PC-3 (cell line): ENCODE measurements at regions not wholly inside any gene's neighbourhood (a gene's known extent, or its start where the extent isn't known, plus 50 kb on each side); places are given as distances from the start of the nearest gene placed in this dataset.

Experiments used
- ATAC-seq: fragments of 200-7000 bp; cut with Tn5 transposase; 2 replicates; pipeline ENCODE4 v1.9.1; 2020; ENCODE audit warnings: mild to moderate bottlenecking, moderate library complexity
- BruUV-seq: library from RNA; stranded (reverse); fragments of 400-500 nt; replicated peaks from 2 replicates; lab custom pipeline; 2021; lab: Mats Ljungman, UMichigan
- CTCF ChIA-PET: fragments of 300-600 bp; sonication (Branson Sonifier 250); formaldehyde crosslinking; loops from one replicate; lab custom pipeline; 2022; ENCODE audit warnings: antibody characterized with exemption; lab: Charles Lee
- POLR2A ChIA-PET: fragments of 300-600 bp; sonication (Branson Sonifier 250); formaldehyde crosslinking; loops from one replicate; lab custom pipeline; 2022; ENCODE audit warnings: antibody characterized with exemption; ENCODE audit not compliant: unreplicated experiment; lab: Charles Lee
- DNase-seq: peaks from one replicate; pipeline ENCODE4 v3.0.0-alpha.2; 2015
- H2AFZ ChIP-seq: fragments of 300-600 bp; sonication (generic); 2 replicates; pipeline ENCODE4 v1.6.0; 2016; ENCODE audit warnings: antibody characterized with exemption, low read length
- H3F3A ChIP-seq: fragments of 300-600 bp; sonication (generic); one replicate; pipeline ENCODE4 v1.6.0; 2017; ENCODE audit warnings: antibody characterized with exemption, low read length, control low read depth, mild to moderate bottlenecking; ENCODE audit not compliant: unreplicated experiment
- H3K27ac ChIP-seq: fragments of 300-600 bp; sonication (generic); 2 replicates; pipeline ENCODE4 v1.5.1; 2016; ENCODE audit warnings: mild to moderate bottlenecking, low read length
- H3K27me3 ChIP-seq: fragments of 300-600 bp; sonication (generic); 2 replicates; pipeline ENCODE4 v1.6.1; 2016; ENCODE audit warnings: low read length, mixed read lengths
- H3K36me3 ChIP-seq: fragments of 300-600 bp; sonication (generic); 2 replicates; pipeline ENCODE4 v1.6.1; 2016; ENCODE audit warnings: low read depth, mixed run types, low read length, mixed read lengths
- H3K4me1 ChIP-seq: fragments of 300-600 bp; sonication (generic); 2 replicates; pipeline ENCODE4 v1.5.1; 2016; ENCODE audit warnings: low read length; ENCODE audit not compliant: insufficient read depth
- H3K4me2 ChIP-seq: fragments of 300-600 bp; sonication (generic); 2 replicates; pipeline ENCODE4 v1.6.0; 2016; ENCODE audit warnings: low read length
- H3K4me3 ChIP-seq: fragments of 300-600 bp; sonication (generic); 2 replicates; pipeline ENCODE4 v1.5.1; 2016; ENCODE audit warnings: mild to moderate bottlenecking, low read length, mixed read lengths
- H3K79me2 ChIP-seq: fragments of 300-600 bp; sonication (generic); 2 replicates; pipeline ENCODE4 v1.6.1; 2017; ENCODE audit warnings: low read length, mixed read lengths
- H3K9ac ChIP-seq: fragments of 300-600 bp; sonication (generic); 2 replicates; pipeline ENCODE4 v1.6.0; 2016; ENCODE audit warnings: mild to moderate bottlenecking, low read length
- H3K9me2 ChIP-seq: fragments of 300-600 bp; sonication (generic); replicated peaks from 2 replicates; pipeline ENCODE4 v1.6.1; 2016; ENCODE audit warnings: mixed run types, low read length, mixed read lengths
- H3K9me3 ChIP-seq: fragments of 300-600 bp; sonication (generic); 2 replicates; pipeline ENCODE4 v1.6.1; 2016; ENCODE audit warnings: low read length, mixed read lengths
- H4K20me1 ChIP-seq: fragments of 300-600 bp; sonication (generic); 2 replicates; pipeline ENCODE4 v1.6.1; 2016; ENCODE audit warnings: low read length, mixed read lengths
- CTCF ChIP-seq: fragments of 300-600 bp; sonication (generic); conservative IDR thresholded peaks from 2 replicates; pipeline ENCODE4 v1.5.1; 2017; ENCODE audit warnings: antibody characterized with exemption, low read depth, mild to moderate bottlenecking, low read length
- EZH2 ChIP-seq: fragments of 300-600 bp; sonication (generic); IDR thresholded peaks from one replicate; pipeline ENCODE4 v1.6.1; 2017; ENCODE audit warnings: antibody characterized with exemption, mild to moderate bottlenecking, low read length; ENCODE audit not compliant: unreplicated experiment
- EZH2phosphoT487 ChIP-seq: fragments of 300-600 bp; sonication (generic); IDR thresholded peaks from 2 replicates; pipeline ENCODE4 v1.6.1; 2018; ENCODE audit warnings: mild to moderate bottlenecking, antibody characterized with exemption, low read length, borderline replicate concordance
- intact Hi-C: fragments of 100-400 bp; cut with micrococcal nuclease; formaldehyde crosslinking; loops from 2 replicates; pipeline ENCODE4 v1.9.0; 2023

DNA sequence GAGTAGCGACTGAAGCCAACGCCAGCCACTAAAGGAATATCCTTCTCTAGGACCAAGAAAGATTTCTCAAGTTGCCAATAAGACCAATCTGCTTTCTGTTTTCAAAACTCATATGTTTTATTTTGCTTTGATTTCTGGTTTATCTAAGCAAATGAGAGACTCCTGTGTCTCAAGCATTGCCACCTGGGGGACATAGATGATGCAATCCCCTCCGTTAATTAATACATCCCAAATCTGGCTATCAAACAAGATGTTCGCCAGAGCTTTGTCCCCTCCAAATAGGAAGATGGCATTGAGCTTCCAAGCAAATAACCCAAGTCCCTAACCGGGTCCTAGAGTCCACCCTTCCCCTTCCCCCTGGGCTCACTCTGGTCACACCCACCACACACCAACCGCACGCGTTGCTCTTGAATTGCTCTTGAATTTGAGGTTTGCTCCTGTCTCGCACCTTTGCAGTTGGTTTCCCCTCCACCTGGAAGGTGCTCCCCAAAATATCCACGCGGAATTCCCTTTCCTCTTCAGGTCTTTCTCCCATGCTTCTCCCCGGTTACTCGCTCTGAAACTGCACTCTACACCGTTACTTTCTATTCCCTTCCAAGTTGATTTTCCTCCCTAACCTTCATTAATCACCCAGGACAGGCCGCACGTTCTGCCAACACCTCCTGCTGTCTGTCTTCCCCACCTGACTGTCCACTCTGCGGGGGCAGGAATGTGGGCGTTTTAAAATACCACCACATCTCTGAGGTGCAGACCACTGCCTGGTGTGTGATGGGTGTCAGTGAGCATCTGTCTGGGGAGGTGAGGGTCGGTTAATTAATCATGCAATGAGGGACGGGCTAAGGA lies 64.1 kb upstream of the RNF32 start:
- intact Hi-C loops: no loop called here
- Histone ChIP-seq H3K79me2 (no peaks in the 10 kb centered on the region), H3K4me3 (no peak overlapping the region), H4K20me1 (no peaks in the 10 kb centered on the region), H3K9ac (no peak overlapping the region), H3K27ac (no peak overlapping the region), H2AFZ (no peak overlapping the region), H3K4me1 (no peaks in the 10 kb centered on the region), H3K9me3 (no peaks in the 10 kb centered on the region), H3K36me3 (no peaks in the 10 kb centered on the region), H3K4me2 (no peak overlapping the region), H3K9me2 (no peaks in the 10 kb centered on the region), H3F3A (no peaks in the 10 kb centered on the region), H3K27me3 (peaks cover 40% of the 10 kb centered on the region)
- BruUV-seq: no TSS peak
- ATAC-seq (no peak), DNase-seq (no peak)
- POLR2A ChIA-PET: no interaction called here
- CTCF ChIA-PET: no interaction called here
- TF ChIP-seq EZH2: no peak
- TF ChIP-seq EZH2phosphoT487: no peak
- TF ChIP-seq CTCF: no peak

DNA sequence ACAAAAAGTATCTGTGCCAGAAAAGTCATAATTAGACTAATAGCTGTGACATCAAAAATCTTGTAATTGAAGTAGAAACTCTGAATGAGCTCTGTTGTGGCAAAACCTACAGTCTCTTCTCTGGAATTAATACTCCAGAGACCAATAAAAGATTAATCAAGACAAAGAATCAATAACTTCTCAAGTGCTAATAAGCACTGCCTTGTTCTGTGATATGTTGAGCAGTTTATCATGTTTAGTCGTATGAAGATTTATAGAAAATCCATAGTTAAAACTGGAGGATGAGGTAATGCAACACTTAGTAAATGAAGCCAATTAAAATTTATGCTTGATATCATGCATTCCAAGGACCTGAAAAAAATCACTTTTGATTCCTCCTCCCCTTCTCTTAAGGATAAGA lies 72.3 kb upstream of the RNF32 start:
- H3K79me2 ChIP-seq: no peaks in the 10 kb centered on the region
- DNase-seq (no peak), ATAC-seq (no peak)
- H2AFZ ChIP-seq: no peak overlapping the region
- H3K4me3 ChIP-seq: no peak overlapping the region
- TF ChIP-seq EZH2: no peak
- no peak for TF ChIP-seq EZH2phosphoT487
- TF ChIP-seq CTCF: no peak
- ChIA-PET POLR2A (interaction anchor here (0.5 kb wide), 1 partner anchor 21 kb away, joined by 7 read pairs; no protein-coding TSS in a partner anchor), CTCF (no interaction called here)
- BruUV-seq: no TSS peak
- no peak overlapping the region for H3K4me2 ChIP-seq
- H3K36me3 ChIP-seq: no peaks in the 10 kb centered on the region
- H3K4me1 ChIP-seq: no peaks in the 10 kb centered on the region
- no peaks in the 10 kb centered on the region for H3F3A ChIP-seq
- no peaks in the 10 kb centered on the region for H4K20me1 ChIP-seq
- intact Hi-C loops: no loop called here
- H3K9me3 ChIP-seq: no peaks in the 10 kb centered on the region
- H3K27me3 ChIP-seq: peaks cover 12% of the 10 kb centered on the region
- no peak overlapping the region for H3K9ac ChIP-seq
- no peaks in the 10 kb centered on the region for H3K9me2 ChIP-seq
- no peak overlapping the region for H3K27ac ChIP-seq
